HEK293T (cell line): ENCODE measurements at regions not wholly inside any gene's neighbourhood (a gene's known extent, or its start where the extent isn't known, plus 50 kb on each side); places are given as distances from the start of the nearest gene placed in this dataset.

Experiments
- ELF4 ChIP-seq: fragments of 450-650 bp; IDR thresholded peaks from 2 replicates; pipeline ENCODE4 v1.6.1; 2017; ENCODE audit warnings: antibody characterized with exemption
- FOXA1 ChIP-seq: fragments of 450-650 bp; IDR thresholded peaks from 2 replicates; pipeline ENCODE4 v1.6.1; 2016; ENCODE audit warnings: mild to moderate bottlenecking
- FOXK2 ChIP-seq: fragments of 450-650 bp; IDR thresholded peaks from 2 replicates; pipeline ENCODE4 v1.6.1; 2016; ENCODE audit warnings: mild to moderate bottlenecking
- SP1 ChIP-seq: fragments of 450-650 bp; IDR thresholded peaks from 2 replicates; pipeline ENCODE4 v1.6.1; 2017
- SUZ12 ChIP-seq: fragments of 450-650 bp; IDR thresholded peaks from 2 replicates; pipeline ENCODE4 v1.6.1; 2016; ENCODE audit warnings: mild to moderate bottlenecking
- ZNF384 ChIP-seq: fragments of 450-650 bp; IDR thresholded peaks from 2 replicates; pipeline ENCODE4 v1.6.1; 2016

- TF ChIP-seq FOXA1, result no peak
- TF ChIP-seq ELF4, result no peak
- no peak for TF ChIP-seq SP1
- no peak for TF ChIP-seq FOXK2
- no peak for TF ChIP-seq ZNF384
- TF ChIP-seq SUZ12, result no peak
These were observed 144.4 kb upstream of the ANKRD55 start for GRCh38 chr5:56377573-56377972.
